ENCODE measurements at regions not wholly inside any gene's neighbourhood (a gene's known extent, or its start where the extent isn't known, plus 50 kb on each side); places are given as distances from the start of the nearest gene placed in this dataset.

GRCh38 chr12:92032965-92033364 lies 112.7 kb downstream of the BTG1 start:
- no peak overlapping the region for H3K4me3 ChIP-seq (ENCODE audit: low read depth, low read length, poor library complexity, severe bottlenecking)
- no peaks in the 10 kb centered on the region for H3K9me3 ChIP-seq (ENCODE audit: low read depth, low read length, poor library complexity, severe bottlenecking)
- POLR2A ChIA-PET (ENCODE audit: low non-redundant PET) = no interaction called here
- intact Hi-C loops (cut with micrococcal nuclease; ENCODE audit: unreplicated experiment) = loop anchor here (5.0 kb wide), 1 partner anchor 109 kb away; no protein-coding TSS in a partner anchor
- H3K36me3 ChIP-seq (ENCODE audit: insufficient read depth, low read length, poor library complexity, severe bottlenecking) = no peaks in the 10 kb centered on the region
- BruUV-seq (replicated peaks) = no TSS peak
- CTCF ChIA-PET = no interaction called here
- no peak for DNase-seq (ENCODE audit: low spot score)
- TF ChIP-seq EZH2 (IDR thresholded peaks at IDR 0.05; ENCODE audit: borderline replicate concordance, low read depth, low read length, poor library complexity, severe bottlenecking) (no peak), CTCF (conservative IDR thresholded peaks at IDR 0.05; ENCODE audit: low read depth, low read length) (no peak)
- H3K4me1 ChIP-seq (ENCODE audit: insufficient read depth, low read length, poor library complexity, severe bottlenecking) = peaks cover 13% of the 10 kb centered on the region
- no peak overlapping the region for H3K27ac ChIP-seq (ENCODE audit: low read depth, low read length, poor library complexity, severe bottlenecking)
- H3K27me3 ChIP-seq (replicated peaks; ENCODE audit: insufficient read depth, low read depth, low read length, poor library complexity) = no peaks in the 10 kb centered on the region

DNA sequence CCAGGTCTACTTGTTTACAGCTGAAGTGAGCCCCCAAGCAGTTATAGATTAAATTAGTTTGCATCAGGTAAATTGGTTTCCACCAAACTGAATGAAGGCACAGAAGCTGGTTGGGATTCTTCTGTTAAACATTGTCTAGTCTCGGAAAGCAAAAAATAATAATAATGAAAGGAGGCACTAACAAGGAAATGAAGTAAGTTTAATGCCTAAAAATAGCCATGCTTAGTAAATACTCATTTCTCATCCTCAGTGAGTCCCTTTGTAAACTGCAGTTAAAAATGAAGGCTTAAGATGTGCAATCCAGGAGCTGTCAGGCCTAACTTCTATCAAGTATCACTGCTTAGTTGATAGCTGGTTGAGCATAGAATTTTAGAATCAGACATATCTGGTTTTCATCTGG lies 113.5 kb downstream of the BTG1 start:
- ChIA-PET POLR2A (ENCODE audit: low non-redundant PET) (no interaction called here), CTCF (no interaction called here)

DNA sequence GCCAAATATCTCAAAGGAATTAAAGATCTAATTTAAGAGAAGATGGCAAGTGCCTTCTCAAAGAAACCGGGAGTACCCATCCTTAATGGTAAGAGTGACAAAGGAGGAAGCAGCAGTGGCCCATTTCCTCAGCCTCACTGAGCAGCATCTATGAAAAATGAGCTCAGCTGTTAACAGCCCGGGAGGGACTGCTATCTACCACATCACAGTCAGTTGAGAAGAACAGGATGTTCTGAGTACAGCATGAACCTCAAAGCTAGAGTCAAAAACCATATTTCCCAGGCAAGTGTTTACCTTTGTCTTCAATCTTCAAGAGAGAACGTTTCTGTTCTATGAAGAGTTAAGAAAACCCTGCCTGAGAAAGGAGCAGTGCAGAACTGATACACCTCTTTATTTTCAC lies 115.0 kb downstream of the BTG1 start:
- H3K27me3 ChIP-seq (replicated peaks; ENCODE audit: insufficient read depth, low read depth, low read length, poor library complexity) = no peaks in the 10 kb centered on the region
- no peak overlapping the region for H3K4me3 ChIP-seq (ENCODE audit: low read depth, low read length, poor library complexity, severe bottlenecking)
- TF ChIP-seq CTCF (conservative IDR thresholded peaks at IDR 0.05; ENCODE audit: low read depth, low read length) = no peak
- TF ChIP-seq EZH2 (IDR thresholded peaks at IDR 0.05; ENCODE audit: borderline replicate concordance, low read depth, low read length, poor library complexity, severe bottlenecking) = no peak
- intact Hi-C loops (cut with micrococcal nuclease; ENCODE audit: unreplicated experiment) = loop anchor here (5.0 kb wide), 1 partner anchor 112 kb away; no protein-coding TSS in a partner anchor
- H3K27ac ChIP-seq (ENCODE audit: low read depth, low read length, poor library complexity, severe bottlenecking) = no peak overlapping the region
- H3K36me3 ChIP-seq (ENCODE audit: insufficient read depth, low read length, poor library complexity, severe bottlenecking) = no peaks in the 10 kb centered on the region
- no peaks in the 10 kb centered on the region for H3K9me3 ChIP-seq (ENCODE audit: low read depth, low read length, poor library complexity, severe bottlenecking)
- ChIA-PET POLR2A (ENCODE audit: low non-redundant PET) (no interaction called here), CTCF (no interaction called here)
- H3K4me1 ChIP-seq (ENCODE audit: insufficient read depth, low read length, poor library complexity, severe bottlenecking) = peaks cover 18% of the 10 kb centered on the region
- BruUV-seq (replicated peaks) = no TSS peak
- no peak for DNase-seq (ENCODE audit: low spot score)

More for the DNA sequence above, 113.5 kb downstream of the BTG1 start:
- no peak overlapping the region for H3K4me3 ChIP-seq (ENCODE audit: low read depth, low read length, poor library complexity, severe bottlenecking)
- H3K9me3 ChIP-seq (ENCODE audit: low read depth, low read length, poor library complexity, severe bottlenecking) = no peaks in the 10 kb centered on the region
- H3K27me3 ChIP-seq (replicated peaks; ENCODE audit: insufficient read depth, low read depth, low read length, poor library complexity) = no peaks in the 10 kb centered on the region
- no peaks in the 10 kb centered on the region for H3K36me3 ChIP-seq (ENCODE audit: insufficient read depth, low read length, poor library complexity, severe bottlenecking)
- no peak for TF ChIP-seq EZH2 (IDR thresholded peaks at IDR 0.05; ENCODE audit: borderline replicate concordance, low read depth, low read length, poor library complexity, severe bottlenecking)
- TF ChIP-seq CTCF (conservative IDR thresholded peaks at IDR 0.05; ENCODE audit: low read depth, low read length) = no peak
- no TSS peak for BruUV-seq (replicated peaks)
- H3K4me1 ChIP-seq (ENCODE audit: insufficient read depth, low read length, poor library complexity, severe bottlenecking) = peaks cover 18% of the 10 kb centered on the region
- DNase-seq (ENCODE audit: low spot score) = no peak
- no peak overlapping the region for H3K27ac ChIP-seq (ENCODE audit: low read depth, low read length, poor library complexity, severe bottlenecking)
- intact Hi-C loops (cut with micrococcal nuclease; ENCODE audit: unreplicated experiment) = loop anchor here (5.0 kb wide), 1 partner anchor 110 kb away; no protein-coding TSS in a partner anchor

Measured in A673 (cell line).